SKM-1 treated with dmso at 0.1 percent for 144 hours (cell line): ENCODE measurements at regions not wholly inside any gene's neighbourhood (a gene's known extent, or its start where the extent isn't known, plus 50 kb on each side); places are given as distances from the start of the nearest gene placed in this dataset.
"Not testable (repeated sequence)": the region's sequence is repeated elsewhere in the genome, so short reads cannot be mapped to it uniquely, and the experiment has no call there.

Source experiments
- DNase-seq: peaks from one replicate; lab custom pipeline; 2025; ENCODE audit not compliant: unreplicated experiment; lab: John Stamatoyannopoulos, UW

DNA sequence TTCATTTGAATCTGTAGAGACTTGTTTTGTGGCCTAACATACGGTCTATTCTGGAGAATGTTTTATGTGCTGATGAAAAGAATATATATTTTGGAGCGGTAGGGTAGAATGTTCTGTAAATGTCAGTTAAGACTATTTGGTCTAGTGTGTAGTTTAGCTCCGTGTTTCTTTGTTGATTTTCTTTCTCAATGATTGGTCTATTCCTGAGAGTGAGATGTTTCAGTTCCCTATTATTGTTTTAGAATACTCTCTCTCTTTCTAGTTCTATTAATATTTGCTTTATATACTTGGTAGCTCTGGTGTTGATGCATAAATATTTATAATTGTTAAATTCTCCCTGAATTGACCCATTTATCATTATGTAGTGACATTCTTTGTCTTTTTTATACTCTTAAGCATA, 236.5 kb downstream of the GLUD2 start:
- no peak for DNase-seq

DNA sequence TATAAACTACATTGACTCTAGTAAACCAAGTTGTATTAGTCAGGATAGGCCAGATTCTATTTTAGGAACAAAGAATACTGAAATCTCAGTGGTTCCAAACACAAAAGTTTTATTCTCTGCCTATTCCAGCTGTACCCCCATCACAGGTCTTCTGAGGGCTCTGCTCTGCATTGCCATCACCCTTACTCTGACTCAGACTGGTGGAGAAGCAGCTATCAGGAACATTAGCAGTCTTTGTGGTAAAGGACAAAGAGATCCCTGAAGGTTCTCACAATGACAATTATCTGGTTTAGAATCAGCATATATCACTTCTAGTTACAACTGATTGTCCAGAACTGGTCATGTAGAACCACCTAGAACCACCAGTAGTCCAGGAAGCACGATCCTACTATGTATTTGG, 251.1 kb downstream of the GLUD2 start:
- DNase-seq = no peak

DNA sequence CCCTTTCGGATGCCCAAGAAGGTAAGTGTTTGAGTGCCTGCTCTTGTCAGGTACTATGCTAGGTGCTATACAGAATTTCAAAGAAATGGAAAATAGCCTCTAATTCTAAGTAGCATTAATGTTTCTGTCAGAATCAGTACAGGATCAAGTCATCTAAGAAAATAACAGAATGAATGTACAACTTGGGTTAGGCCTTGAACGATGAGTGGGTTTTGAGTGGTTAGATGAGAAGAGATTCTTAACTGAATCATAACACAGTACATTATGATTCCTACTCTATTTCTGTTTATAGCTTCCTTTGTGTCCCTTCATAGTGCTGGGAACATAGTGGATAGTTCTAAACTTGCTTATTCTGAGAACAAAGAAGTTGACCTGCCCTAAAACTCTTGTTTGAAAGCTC, 253.9 kb downstream of the GLUD2 start:
- no peak for DNase-seq

DNA sequence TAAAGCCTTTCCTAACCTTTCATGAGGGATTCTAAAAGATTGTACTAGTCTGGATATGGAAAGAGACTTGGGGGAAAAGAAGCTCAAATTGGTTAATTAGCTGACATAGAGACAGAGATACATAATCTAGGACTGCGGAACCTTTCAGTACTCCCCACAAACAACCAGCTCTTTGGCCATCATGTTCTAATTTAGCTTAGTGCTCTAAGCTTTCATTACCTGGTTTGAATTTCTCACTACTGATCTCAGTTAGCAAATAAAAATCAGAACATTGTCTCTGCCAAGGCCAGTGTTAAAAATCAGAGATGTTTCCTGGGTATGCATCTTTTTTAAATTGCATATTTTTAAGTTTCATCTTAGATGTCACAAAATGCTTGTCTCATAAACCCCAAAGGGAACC, 254.4 kb downstream of the GLUD2 start:
- DNase-seq = no peak

DNA sequence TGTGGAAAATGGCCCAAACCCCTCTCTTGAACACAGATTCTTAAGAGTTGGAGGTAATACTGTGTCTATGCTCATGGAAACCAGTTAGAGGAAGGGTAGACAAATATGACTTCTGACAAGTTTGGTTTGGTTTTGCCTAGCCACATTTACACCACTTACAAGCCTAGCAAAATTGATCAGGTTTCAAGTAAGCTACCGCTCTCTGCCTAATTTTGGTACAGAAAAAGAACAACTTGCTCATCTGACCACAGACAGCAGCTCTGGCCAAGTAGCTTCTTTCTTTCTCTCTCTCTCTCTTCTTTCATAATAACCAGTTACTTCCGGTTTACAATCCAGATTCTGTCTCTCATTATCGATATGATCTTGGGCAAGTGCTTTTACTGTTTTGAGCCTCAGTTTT, 260.0 kb downstream of the GLUD2 start:
- no peak for DNase-seq

DNA sequence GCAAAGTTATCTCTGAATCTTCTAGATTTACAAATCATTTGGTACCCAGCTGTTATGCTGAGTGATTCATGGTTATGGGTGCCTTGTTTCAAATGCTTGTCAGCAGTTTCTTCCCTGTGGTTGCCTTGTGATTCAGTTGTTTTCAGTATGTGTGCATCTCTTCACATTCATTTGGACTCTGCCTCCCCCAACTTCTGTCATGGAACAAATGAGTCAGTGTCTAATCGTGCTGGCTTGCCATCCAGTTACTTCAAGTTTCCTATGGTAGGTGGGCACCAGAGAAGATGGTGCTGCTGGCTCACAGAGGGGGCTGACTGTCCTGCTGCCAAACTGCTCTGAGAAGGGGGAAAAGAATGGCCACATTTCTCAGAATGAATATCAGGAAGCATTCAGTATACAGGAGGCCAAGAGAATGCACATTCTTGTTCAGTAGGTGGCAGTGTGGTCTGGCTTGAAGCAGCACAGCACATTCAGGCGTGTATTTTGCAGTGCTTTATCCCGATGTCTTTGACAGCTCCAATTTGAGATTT, 260.9 kb downstream of the GLUD2 start:
- peak; percentile 4 for DNase-seq

DNA sequence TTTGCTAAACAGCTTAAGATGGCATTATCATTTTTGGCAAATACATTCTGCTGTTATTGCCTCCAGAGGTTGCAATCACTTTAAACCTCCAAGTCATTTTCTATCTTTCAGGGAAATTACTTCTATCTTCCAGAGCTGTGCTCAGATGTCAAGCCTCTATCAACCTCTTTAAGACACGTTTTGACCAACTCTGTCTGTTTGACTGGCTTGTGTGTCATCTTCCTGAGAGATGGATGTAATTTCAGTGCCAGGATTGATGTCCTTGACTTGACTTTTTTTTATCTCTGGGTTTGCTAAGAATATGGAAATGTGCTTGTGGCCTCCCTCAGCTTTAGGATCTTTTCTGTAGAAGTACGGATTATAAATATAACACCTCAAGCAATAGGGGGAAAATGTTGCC, 263.4 kb downstream of the GLUD2 start:
- no peak for DNase-seq

DNA sequence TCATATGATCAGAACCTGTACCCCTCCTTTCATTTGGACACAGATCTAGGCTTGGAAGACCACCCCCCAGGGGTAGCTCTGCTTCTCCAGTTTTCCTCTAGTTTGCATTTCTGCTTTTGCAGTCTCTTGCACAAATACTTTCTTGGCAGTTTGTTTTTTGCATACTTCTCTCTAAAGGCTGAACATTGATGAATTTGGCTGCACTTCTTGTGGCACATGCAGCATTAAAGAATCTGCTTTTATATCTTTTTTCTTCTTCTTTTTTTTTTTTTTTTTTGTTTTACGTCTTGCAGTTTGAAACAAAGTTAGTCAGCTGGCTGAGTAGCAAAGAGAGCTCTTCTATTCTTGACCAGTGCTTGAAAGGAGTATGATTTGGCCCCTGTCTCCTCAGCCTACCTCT, 273.0 kb downstream of the GLUD2 start:
- no peak for DNase-seq

DNA sequence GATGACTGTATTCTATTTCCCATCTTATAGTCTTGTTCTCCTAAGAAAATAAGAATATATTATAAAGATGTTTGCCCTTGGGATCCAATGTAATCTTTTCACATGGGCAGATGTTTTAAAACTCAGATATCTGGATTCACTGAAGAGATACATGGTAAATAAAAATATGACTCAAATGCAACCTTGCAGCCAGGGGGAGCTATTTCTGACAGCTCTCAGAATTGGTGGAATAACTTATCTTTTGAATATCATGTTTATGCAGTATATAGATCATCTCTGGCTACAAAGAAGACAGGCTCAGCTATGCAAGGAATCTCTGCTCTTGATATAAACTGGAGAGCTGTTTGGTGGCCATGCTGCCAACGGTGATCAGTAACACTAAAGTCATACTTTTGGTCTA, 274.7 kb downstream of the GLUD2 start:
- no peak for DNase-seq

DNA sequence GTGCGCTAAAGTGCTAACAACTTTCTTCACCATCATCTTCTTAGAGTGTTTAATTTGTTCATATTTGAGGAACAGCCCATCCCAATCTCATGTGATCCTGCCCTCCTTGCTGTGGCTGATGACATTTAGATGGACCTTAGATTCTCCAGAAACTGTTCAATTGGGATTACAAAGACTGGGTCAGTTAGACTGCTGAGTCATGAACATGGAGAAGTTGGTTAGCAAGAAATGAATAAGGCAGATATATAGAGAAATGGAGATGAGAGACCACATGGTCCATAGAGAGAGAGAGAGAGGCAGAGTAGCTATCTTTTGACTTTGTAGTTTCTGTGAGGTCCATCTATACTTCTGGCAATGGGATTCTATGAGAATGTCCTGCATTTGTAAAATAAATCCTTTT, 275.9 kb downstream of the GLUD2 start:
- no peak for DNase-seq

DNA sequence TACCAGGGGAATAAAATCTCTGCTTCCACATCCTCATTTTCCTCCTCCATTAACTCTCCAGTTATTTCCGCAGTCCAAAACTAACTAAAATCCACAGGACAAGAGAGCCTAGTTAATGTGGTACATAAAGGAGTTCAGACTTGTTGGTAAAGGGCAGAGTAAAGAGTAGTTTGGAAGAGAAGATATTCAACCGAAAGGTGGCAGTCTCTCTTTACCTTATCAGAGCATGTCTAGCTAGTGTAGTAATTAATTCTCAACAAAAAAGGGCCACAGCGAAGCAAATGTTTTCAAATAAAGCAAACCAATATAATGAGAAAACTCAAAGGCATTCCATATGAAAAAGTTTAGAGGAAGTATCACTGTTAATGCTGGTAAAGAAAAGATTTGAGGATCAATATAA, 286.5 kb downstream of the GLUD2 start:
- no peak for DNase-seq

DNA sequence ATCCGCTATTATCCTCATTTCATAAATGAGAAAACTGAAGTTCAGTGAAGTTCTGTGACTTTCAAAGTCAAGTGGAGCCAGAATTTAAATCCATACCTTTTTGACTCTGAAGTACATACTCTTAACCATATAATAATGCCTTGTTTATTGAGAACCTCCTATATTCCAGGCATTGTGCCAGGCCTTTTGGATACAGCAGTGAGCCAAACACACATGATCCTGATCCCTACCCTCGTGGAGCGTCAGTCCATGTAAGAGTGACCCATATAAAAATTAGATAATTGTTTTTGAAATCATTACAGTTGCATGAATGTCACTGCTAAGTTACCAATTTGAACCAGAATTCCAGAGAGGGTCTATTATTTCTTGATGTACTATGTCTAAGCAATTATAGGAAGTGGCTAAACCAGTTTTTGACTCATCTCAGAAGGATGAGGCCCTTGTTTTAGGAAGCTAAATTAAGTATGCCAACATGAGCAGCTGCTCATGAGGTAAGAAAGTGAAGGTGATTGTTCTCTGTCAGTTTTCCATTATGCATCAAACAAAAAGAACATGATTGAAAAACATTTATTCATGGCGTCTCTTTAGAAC, 289.5 kb downstream of the GLUD2 start:
- no peak for DNase-seq

DNA sequence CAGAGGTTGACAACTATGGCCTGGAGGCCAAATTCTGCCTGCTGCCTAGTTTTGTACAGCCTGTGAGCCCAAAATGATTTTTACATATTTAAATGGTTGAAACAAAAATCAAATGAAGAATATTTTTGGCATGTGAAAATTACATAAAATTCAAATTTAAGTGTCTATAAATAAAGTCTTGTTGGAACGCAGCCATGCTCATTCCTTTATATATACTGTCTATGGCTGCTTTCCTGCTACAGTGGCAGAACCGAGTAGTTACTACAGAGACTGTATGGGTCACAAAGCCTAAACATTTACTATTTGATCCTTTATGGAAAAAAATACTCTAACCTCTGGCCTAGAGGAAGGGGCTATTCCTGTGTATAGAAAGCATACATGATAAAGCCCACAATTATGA, 290.4 kb downstream of the GLUD2 start:
- DNase-seq = no peak

DNA sequence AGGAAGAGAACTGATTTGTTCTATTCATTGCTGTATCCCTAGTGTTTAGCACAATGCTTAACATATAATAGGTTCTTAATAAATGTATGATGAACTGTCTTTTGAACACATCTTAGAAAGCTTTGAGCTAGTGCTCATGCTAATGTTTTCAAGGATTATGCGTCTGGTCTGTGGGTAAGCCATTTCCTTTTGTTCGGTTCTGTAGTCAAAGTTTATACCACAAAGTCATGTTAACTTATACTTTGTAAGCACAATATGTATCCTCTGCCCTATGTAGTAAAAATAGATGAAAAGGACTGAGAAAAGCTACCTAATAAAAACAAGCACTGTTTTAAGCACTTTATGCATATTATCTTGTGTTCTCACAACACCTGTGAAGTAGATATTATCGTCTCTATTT, 301.9 kb downstream of the GLUD2 start:
- DNase-seq = no peak

DNA sequence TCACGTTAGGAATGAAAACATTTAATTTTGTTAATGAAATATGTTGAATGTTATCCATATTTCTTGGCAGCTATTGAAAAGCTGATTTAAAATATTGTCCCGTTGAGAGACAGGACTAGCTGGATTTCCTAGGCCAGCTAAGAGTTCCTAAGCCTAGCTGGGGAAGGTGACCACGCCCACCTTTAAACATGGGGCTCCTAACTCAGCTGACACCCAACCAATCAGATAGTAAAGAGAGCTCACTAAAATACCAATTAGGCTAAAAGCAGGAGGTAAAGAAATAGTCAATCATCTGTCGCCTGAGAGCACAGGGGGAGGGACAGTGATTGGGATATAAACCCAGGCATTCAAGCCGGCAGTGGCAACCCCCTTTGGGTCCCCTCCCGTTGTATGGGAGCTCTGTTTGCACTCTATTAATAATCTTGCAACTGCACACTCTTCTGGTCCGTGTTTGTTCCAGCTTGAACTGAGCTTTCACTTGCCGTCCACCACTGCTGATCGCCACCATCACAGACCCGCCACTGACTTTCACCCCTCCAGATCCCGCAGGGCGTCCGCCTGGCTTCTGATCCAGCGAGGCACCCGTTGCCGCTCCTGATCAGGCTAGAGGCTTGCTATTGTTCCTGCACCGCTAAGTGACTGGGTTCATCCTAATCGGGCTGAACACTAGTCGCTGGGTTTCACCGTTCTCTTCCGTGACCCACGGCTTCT, 308.9 kb downstream of the GLUD2 start:
- DNase-seq = no peak

DNA sequence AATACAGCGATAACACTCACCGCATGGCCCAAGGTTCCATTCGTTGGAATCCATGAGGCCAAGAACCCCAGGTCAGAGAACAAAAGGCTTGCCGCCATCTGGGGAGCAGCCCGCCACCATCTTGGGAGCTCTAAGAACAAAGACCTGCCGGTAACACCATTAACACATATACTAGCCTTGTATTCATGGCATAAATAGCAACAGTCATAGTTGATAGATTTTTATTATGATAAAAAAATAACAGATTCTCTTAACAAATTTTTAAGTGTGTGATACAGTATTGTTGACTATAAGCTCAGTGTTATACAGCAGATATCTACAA, 309.4 kb downstream of the GLUD2 start:
- DNase-seq = no peak

DNA sequence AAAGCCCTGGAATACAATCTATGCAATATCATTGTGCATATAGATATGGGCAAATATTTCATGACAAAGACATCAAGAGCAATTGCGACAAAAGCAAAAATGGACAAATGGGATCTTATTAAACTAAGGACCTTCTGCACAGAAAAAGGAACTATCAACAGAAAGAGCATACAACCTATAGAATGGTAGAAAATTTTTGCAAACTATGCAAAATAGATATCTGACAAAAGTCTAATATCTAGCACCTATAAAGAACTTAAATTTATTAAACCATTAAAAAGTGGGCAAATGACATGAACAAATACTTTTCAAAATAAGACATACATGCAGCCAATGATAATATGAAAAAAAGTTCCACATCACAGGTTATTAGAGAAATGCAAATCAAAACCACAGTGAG, 312.9 kb downstream of the GLUD2 start:
- no peak for DNase-seq

DNA sequence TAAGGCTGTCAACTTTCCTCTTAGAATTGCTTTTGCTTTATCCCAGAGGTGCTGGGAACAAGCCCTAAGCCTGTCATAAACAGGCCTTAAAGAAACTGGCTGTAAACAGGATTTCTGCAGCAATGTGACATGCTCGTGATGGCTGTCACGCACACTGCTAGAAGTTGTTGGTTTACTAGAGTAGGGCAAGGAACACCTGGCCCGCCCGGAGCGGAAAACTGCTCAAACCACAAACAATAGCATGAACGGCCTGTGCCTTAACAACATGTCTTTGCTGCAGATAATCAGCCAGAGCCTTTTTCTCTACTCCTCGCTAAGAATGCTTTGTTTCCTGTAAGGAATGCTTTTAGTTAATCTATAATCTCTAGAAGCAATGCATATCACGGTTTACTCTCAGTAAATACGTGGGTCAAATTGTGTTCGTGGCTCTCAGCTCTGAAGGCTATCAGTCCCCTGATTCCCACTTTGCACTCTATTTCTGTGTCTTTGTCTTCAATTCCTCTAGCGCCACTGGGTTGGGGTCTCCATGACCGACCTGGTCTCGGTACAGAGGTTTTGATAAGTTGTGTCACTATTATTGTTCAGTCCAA, 318.3 kb downstream of the GLUD2 start:
- no peak for DNase-seq

DNA sequence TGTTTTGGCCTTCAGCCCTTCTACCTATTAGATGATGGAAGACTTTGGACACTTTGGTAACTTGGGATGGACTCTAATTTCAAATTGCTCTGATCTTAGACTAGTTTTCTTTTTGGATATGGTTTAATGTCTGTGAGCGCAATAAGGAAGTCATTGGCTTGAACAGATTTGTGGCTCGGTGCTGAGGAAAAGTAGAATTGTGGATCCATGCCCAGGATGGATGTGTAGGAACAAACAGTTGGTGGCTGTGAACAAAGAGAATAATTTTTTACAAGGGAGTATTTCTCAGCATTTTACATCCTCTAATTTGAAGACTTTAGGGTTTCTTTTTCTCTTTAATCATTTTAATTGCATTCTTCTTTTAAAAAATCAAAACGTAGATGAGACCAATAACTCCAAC, 327.1 kb downstream of the GLUD2 start:
- DNase-seq = no peak

DNA sequence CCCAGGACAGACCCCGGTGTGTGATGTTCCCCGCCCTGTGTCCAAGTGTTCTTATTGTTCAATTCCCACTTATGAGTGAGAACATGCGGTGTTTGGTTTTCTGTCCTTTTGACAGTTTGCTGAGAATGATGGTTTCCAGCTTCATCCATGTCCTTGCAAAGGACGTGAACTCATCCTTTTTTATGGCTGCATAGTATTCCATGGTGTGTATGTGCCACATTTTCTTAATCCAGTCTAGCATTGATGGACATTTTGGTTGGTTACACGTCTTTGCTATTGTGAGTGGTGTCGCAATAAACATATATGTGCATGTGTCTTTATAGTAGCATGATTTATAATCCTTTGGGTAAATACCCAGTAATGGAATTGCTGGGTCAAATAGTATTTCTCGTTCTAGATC, 334.5 kb downstream of the GLUD2 start:
- not testable (repeated sequence) for DNase-seq

DNA sequence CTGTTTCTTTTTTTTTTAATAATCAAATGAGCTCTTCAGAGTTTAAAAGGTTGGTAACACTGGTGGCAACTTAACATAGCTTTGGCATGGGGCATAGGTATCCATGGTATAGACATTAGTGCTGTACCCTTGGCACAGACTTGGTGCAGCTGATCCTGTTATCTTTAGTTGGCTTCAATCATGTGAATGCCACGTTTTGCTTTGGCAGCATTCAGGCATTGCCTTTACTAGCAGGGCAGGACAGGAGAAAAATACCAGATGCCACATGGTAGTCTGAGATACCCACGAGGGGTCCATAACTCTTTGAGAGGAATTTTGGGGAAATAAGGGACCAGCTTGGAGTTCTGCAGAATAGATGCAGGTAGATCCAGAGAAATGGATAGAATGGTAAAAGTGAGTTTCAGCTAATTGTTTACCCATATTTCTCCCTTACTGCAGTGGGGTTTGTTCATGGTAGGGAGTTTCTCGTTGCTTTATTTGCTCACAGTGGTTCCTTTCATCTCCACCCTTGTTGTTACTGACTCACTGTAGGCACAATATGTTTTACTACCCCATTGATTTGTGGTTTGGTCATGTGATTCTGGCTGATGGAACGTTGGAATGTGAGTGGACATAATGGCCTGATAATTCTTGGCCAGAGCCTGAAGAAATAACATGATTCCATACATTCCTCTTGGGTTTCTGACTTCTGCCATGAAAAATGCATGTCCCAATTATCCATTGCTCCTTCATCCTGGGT, 342.7 kb downstream of the GLUD2 start:
- no peak for DNase-seq

DNA sequence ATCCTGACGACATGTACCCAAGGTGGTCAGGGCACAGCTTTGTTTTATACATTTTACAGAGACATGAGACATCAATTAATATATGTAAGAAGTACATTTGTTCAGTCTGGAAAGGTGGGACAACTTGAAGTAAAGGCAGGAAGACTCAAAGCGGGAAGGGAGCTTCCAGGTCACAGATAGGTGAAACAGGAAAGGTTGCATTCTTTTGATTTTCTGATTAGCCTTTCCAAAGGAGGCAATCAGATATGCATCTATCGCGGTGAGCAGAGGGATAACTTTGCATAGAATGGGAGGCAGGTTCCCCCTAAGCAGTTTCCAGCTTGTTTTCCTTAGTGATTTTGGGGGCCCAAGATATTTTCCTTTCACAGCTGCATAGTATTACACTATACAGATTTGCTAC, 358.4 kb downstream of the GLUD2 start:
- DNase-seq = no peak
